GM18867 (cell line): ENCODE measurements at regions not wholly inside any gene's neighbourhood (a gene's known extent, or its start where the extent isn't known, plus 50 kb on each side); places are given as distances from the start of the nearest gene placed in this dataset.

Experiments
- ATAC-seq: cut with Tn5 transposase; IDR thresholded peaks from one replicate; pipeline ENCODE4 v1.9.1; 2021; ENCODE audit warnings: mild to moderate bottlenecking, moderate library complexity; ENCODE audit not compliant: unreplicated experiment

DNA sequence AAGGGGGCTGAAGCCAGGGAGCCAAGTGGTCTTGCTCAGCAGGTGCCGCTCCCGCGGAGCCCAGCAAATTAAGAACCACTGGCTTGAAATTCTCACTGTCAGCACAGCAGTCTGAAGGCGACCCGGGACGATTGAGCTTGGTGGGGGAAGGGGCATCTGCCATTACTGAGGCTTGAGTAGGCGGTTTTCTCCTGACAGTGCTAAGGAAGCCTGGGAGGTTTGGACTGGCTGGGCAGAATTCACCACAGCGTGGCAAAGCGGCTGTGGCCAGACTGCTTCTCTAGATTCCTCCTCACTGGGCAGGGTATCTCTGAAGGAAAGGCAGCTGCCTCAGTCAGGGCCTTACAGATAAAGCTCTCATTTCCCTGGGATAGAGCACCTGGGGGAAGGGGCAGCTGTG lies 57.0 kb upstream of the GPR149 start:
- ATAC-seq, result no peak

DNA sequence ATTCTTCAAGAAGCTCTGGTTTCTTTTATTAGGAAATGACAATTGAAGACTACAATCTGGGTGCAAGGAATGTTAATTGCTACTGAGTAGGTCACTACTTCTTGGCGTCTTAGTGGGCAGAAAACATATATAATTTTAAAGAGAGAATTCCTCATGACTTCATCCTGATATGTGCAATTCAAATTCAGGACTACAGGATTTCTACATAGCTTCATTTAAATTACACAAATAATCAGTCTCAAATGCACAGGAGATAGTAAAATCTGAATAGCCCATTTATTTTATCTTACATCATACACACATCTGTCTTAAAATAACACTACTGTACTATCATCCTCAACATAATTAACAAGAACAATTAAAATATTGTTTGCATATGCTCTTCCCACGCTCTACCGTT lies 52.5 kb upstream of the GPR149 start:
- no peak for ATAC-seq

DNA sequence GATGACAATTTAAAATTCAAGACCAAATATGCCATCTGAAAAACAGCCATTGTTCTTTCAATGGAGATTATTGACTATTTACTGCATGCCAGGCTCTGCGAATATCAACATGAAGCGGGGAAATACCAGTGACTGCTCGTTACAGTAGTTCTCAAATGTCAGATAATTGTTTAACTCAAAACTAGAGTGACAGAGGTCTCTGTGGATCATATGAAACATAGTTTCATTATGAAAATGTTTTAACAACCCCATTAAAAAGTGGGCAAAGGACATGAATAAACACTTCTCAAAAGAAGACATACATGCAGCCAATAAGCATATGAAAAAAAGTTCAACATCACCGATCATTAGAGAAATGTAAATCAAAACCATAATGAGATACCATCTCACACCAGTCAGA lies 50.0 kb upstream of the GPR149 start:
- ATAC-seq, result no peak
